Activated CD4-positive, alpha-beta T cell treated with anti-CD3 and anti-CD28 coated beads for 36 hours (primary cell): ENCODE measurements at regions not wholly inside any gene's neighbourhood (a gene's known extent, or its start where the extent isn't known, plus 50 kb on each side); places are given as distances from the start of the nearest gene placed in this dataset.
"Not testable (repeated sequence)": the region's sequence is repeated elsewhere in the genome, so short reads cannot be mapped to it uniquely, and the experiment has no call there.

Source experiments
- ATAC-seq: fragments of 200-7000 bp; cut with Tn5 transposase; one replicate; pipeline ENCODE4 v1.10.0; 2021; ENCODE audit warnings: mild to moderate bottlenecking, moderate library complexity
- CTCF ChIA-PET: fragments of 350-600 bp; sonication (Branson Sonifier 250); formaldehyde crosslinking; loops from one replicate; lab custom pipeline; 2021; ENCODE audit warnings: antibody characterized with exemption; lab: Charles Lee
- POLR2A ChIA-PET: fragments of 350-600 bp; sonication (Branson Sonifier 250); formaldehyde crosslinking; loops from one replicate; lab custom pipeline; 2021; ENCODE audit warnings: antibody characterized with exemption, inconsistent platforms; lab: Charles Lee
- DNase-seq: peaks from one replicate; pipeline ENCODE4 v3.0.0-alpha.2; 2020
- H3K27ac Mint-ChIP-seq: one replicate; pipeline ENCODE4 v1.8.0; 2021; ENCODE audit warnings: mixed read lengths
- H3K27me3 Mint-ChIP-seq: one replicate; pipeline ENCODE4 v1.8.0; 2021; ENCODE audit warnings: mixed read lengths
- H3K36me3 Mint-ChIP-seq: one replicate; pipeline ENCODE4 v1.8.0; 2021; ENCODE audit warnings: low read depth, mixed read lengths
- H3K4me1 Mint-ChIP-seq: one replicate; pipeline ENCODE4 v1.8.0; 2021; ENCODE audit warnings: mixed read lengths
- H3K4me3 Mint-ChIP-seq: one replicate; pipeline ENCODE4 v1.8.0; 2021; ENCODE audit warnings: mild to moderate bottlenecking, moderate library complexity, mixed read lengths
- H3K9me3 Mint-ChIP-seq: one replicate; pipeline ENCODE4 v1.8.0; 2021; ENCODE audit warnings: low read depth, mixed read lengths
- intact Hi-C, 2 experiments: fragments of 100-400 bp; cut with DNase I in 1 of 2; cut with micrococcal nuclease in 1 of 2; formaldehyde crosslinking; loops; one replicate each; pipeline versions ENCODE4 v1.14.2 to v1.15.1; 2022 to 2024; cut with DNase I, micrococcal nuclease

- intact Hi-C loops = no loop called here
- H3K4me1 Mint-ChIP-seq = no peaks in the 10 kb centered on the region
- ATAC-seq = no peak
- no peak for DNase-seq
- H3K36me3 Mint-ChIP-seq = no peaks in the 10 kb centered on the region
- no peaks in the 10 kb centered on the region for H3K27me3 Mint-ChIP-seq
- ChIA-PET POLR2A (no interaction called here), CTCF (no interaction called here)
- peaks cover 5% of the 10 kb centered on the region for H3K9me3 Mint-ChIP-seq
- no peak overlapping the region for H3K27ac Mint-ChIP-seq
- no peak overlapping the region for H3K4me3 Mint-ChIP-seq
Measured at GRCh38 chr13:82976499-82976898, 905.8 kb downstream of the SLITRK1 start.

- intact Hi-C loops = no loop called here
- CTCF ChIA-PET = no interaction called here
Measured at GRCh38 chr13:82963226-82964099, 918.8 kb downstream of the SLITRK1 start.

DNA sequence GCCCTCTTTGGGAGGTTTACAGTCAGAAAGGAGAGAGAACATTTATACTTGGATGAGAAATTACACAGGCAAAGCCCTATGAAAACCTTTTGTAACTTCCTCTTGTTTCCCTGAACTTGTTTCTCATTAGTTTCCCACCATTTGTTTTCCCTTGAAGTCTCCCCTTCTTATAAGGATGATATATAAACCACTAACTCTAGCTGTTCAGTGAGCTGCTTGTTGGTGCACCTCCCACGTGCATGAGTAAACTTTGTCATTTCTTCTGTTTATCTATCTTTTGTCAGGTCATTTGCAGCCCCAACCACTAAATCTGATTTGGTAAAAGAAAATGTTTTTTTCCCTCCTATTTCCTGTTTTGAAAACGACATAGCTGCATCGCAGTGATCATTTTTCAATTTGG lies 919.9 kb downstream of the SLITRK1 start:
- H3K27me3 Mint-ChIP-seq = no peaks in the 10 kb centered on the region
- no peak for DNase-seq
- POLR2A ChIA-PET = no interaction called here
- no peak for ATAC-seq
- CTCF ChIA-PET = no interaction called here
- H3K4me1 Mint-ChIP-seq = no peaks in the 10 kb centered on the region
- H3K4me3 Mint-ChIP-seq = no peak overlapping the region
- H3K9me3 Mint-ChIP-seq = peaks cover 5% of the 10 kb centered on the region
- H3K36me3 Mint-ChIP-seq = no peaks in the 10 kb centered on the region
- intact Hi-C loops = no loop called here
- H3K27ac Mint-ChIP-seq = no peak overlapping the region

More at GRCh38 chr13:82963226-82964099, 918.8 kb downstream of the SLITRK1 start:
- DNase-seq (no peak), ATAC-seq (no peak)
- H3K36me3 Mint-ChIP-seq = no peaks in the 10 kb centered on the region
- no peak overlapping the region for H3K4me3 Mint-ChIP-seq
- H3K9me3 Mint-ChIP-seq = peaks cover 3% of the 10 kb centered on the region
- H3K27ac Mint-ChIP-seq = no peak overlapping the region
- POLR2A ChIA-PET = no interaction called here
- H3K27me3 Mint-ChIP-seq = no peaks in the 10 kb centered on the region
- no peaks in the 10 kb centered on the region for H3K4me1 Mint-ChIP-seq

DNA sequence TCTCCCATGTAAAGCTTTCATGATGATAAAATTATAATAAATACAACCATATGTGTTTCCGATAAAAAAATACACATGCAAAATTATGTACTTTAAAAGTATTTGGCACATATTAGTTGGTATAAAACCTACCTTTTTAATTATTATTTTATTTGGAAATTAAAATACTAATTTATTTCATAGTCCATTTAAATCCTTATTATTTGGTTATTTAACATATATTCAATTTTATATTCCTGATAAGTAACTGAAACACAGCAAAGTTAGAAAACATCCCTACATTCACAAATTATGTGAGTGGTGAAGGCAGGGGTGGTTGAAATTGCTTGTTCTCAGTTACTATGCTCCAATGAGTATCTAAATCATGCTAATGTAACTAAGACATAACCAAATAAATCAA lies 920.5 kb downstream of the SLITRK1 start:
- Mint-ChIP-seq H3K9me3 (peaks cover 5% of the 10 kb centered on the region), H3K27me3 (no peaks in the 10 kb centered on the region), H3K4me1 (no peaks in the 10 kb centered on the region), H3K36me3 (no peaks in the 10 kb centered on the region), H3K27ac (no peak overlapping the region), H3K4me3 (no peak overlapping the region)
- DNase-seq (no peak), ATAC-seq (no peak)
- ChIA-PET POLR2A (no interaction called here), CTCF (no interaction called here)
- intact Hi-C loops = no loop called here

DNA sequence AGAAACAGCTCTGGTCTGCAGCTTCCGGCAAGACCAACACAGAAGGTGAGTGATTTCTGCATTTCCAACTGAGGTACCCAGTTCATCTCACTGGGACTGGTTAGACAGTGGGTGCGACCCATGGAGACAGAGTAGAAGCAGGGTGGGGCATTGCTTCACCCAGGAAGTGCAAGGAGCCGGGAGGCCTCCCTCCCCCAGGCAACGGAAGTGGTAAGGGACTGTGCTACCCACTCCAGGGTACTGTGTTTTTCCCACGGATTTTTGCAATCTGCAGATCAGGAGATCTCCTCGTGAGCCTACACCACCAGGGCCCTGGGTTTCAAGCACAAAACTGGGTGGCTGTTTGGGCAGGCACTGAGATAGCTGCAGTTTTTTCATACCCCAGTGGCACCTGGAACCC lies 929.9 kb downstream of the SLITRK1 start:
- H3K4me1 Mint-ChIP-seq, H3K27me3 Mint-ChIP-seq, ATAC-seq, POLR2A ChIA-PET, intact Hi-C loops, H3K27ac Mint-ChIP-seq, H3K4me3 Mint-ChIP-seq, H3K36me3 Mint-ChIP-seq, DNase-seq, CTCF ChIA-PET, H3K9me3 Mint-ChIP-seq: not testable (repeated sequence)

GRCh38 chr13:82947683-82948082 lies 934.6 kb downstream of the SLITRK1 start:
- Mint-ChIP-seq H3K4me3 (no peak overlapping the region), H3K36me3 (no peaks in the 10 kb centered on the region), H3K27ac (no peak overlapping the region), H3K4me1 (no peaks in the 10 kb centered on the region), H3K9me3 (peaks cover 3% of the 10 kb centered on the region), H3K27me3 (no peaks in the 10 kb centered on the region)
- intact Hi-C loops = no loop called here
- ATAC-seq (no peak), DNase-seq (no peak)
- POLR2A ChIA-PET = no interaction called here
- CTCF ChIA-PET = no interaction called here

GRCh38 chr13:82947191-82947621 lies 935.1 kb downstream of the SLITRK1 start:
- no peaks in the 10 kb centered on the region for H3K27me3 Mint-ChIP-seq
- no peak overlapping the region for H3K27ac Mint-ChIP-seq
- POLR2A ChIA-PET = no interaction called here
- no peak for DNase-seq
- ATAC-seq = no peak
- no peaks in the 10 kb centered on the region for H3K36me3 Mint-ChIP-seq
- intact Hi-C loops = no loop called here
- CTCF ChIA-PET = no interaction called here
- no peak overlapping the region for H3K4me3 Mint-ChIP-seq
- no peaks in the 10 kb centered on the region for H3K4me1 Mint-ChIP-seq
- peaks cover 3% of the 10 kb centered on the region for H3K9me3 Mint-ChIP-seq

- Mint-ChIP-seq H3K4me1 (no peaks in the 10 kb centered on the region), H3K36me3 (no peaks in the 10 kb centered on the region), H3K27ac (no peak overlapping the region), H3K27me3 (no peaks in the 10 kb centered on the region), H3K4me3 (no peak overlapping the region), H3K9me3 (peaks cover 5% of the 10 kb centered on the region)
- intact Hi-C loops = no loop called here
- DNase-seq = no peak
- POLR2A ChIA-PET = no interaction called here
- no peak for ATAC-seq
- CTCF ChIA-PET = interaction anchor here (0.6 kb wide), 1 partner anchor 700 kb away, joined by 3 read pairs; no protein-coding TSS in a partner anchor
Measured at GRCh38 chr13:82938644-82939043, 943.6 kb downstream of the SLITRK1 start.

DNA sequence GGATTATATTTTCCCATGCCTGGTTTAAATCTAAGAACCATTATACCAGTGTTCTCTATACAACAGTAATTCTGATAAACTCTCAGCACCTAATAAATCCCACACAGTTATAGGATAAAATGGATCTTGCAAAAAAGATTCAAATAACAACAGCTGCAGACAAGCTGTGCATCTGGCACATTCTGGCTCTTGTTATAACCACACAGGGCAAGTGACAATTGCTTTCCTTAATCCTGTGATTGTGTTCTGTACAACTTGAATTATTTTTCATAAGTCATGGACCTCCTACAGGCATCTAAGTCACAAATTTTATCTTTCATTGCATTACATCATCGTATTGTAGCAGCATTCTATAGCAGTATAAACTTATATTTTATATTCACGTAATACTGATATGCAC lies 948.3 kb downstream of the SLITRK1 start:
- Mint-ChIP-seq H3K36me3 (no peaks in the 10 kb centered on the region), H3K4me1 (no peaks in the 10 kb centered on the region), H3K4me3 (no peak overlapping the region), H3K27ac (no peak overlapping the region), H3K9me3 (peaks cover 2% of the 10 kb centered on the region), H3K27me3 (no peaks in the 10 kb centered on the region)
- POLR2A ChIA-PET = no interaction called here
- intact Hi-C loops = no loop called here
- ATAC-seq = no peak
- CTCF ChIA-PET = no interaction called here
- no peak for DNase-seq

GRCh38 chr13:82925114-82925513 lies 957.2 kb downstream of the SLITRK1 start:
- no peaks in the 10 kb centered on the region for H3K4me1 Mint-ChIP-seq
- intact Hi-C loops = no loop called here
- POLR2A ChIA-PET = interaction anchor here (0.6 kb wide), 1 partner anchor 14 kb away, joined by 3 read pairs; no protein-coding TSS in a partner anchor
- H3K27me3 Mint-ChIP-seq = no peaks in the 10 kb centered on the region
- H3K9me3 Mint-ChIP-seq = no peaks in the 10 kb centered on the region
- CTCF ChIA-PET = no interaction called here
- no peak overlapping the region for H3K4me3 Mint-ChIP-seq
- DNase-seq (no peak), ATAC-seq (no peak)
- no peak overlapping the region for H3K27ac Mint-ChIP-seq
- H3K36me3 Mint-ChIP-seq = no peaks in the 10 kb centered on the region

DNA sequence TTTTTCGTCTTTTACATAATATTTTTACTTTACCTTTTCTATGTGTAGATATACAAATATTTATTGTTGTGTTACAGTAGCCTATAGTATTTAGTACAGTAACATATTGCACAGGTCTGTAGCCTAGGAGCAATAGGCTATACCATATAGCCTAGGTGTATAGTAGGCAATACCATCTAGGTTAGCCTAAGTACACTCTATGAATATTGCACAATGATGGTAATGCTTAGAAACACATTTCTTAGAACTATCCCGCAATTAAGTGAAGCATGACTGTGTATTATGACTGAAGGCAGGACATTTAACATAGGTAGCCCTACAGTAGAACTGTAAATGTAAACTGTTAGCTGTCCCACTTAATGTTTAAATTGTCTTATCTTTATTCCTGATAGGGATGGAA lies 964.3 kb downstream of the SLITRK1 start:
- intact Hi-C loops = no loop called here
- ChIA-PET POLR2A (no interaction called here), CTCF (no interaction called here)
- no peak for ATAC-seq
- no peaks in the 10 kb centered on the region for H3K36me3 Mint-ChIP-seq
- no peak overlapping the region for H3K27ac Mint-ChIP-seq
- no peak for DNase-seq
- no peak overlapping the region for H3K4me3 Mint-ChIP-seq
- peaks cover 4% of the 10 kb centered on the region for H3K9me3 Mint-ChIP-seq
- H3K27me3 Mint-ChIP-seq = no peaks in the 10 kb centered on the region
- no peaks in the 10 kb centered on the region for H3K4me1 Mint-ChIP-seq

DNA sequence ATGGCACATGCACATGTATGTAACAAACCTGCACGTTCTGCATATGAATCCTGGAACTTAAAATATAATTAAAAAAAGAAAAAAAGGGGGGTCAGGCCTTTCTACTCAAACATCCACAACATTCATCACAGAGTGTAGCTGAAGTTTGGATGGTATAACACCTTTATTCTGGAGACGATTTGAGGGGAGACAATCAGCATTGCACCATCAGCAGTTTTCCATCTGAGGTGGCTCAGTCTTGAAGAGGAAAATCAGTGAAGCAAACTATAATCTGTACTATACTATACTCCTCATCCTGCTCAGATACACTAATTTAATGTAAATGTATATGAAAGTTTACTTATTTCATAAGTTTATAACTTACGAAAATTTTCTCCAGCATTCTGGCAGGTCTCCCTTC lies 969.7 kb downstream of the SLITRK1 start:
- H3K4me1 Mint-ChIP-seq = no peaks in the 10 kb centered on the region
- no peak overlapping the region for H3K27ac Mint-ChIP-seq
- H3K9me3 Mint-ChIP-seq = peaks cover 4% of the 10 kb centered on the region
- no peaks in the 10 kb centered on the region for H3K27me3 Mint-ChIP-seq
- POLR2A ChIA-PET = no interaction called here
- ATAC-seq = no peak
- DNase-seq = no peak
- CTCF ChIA-PET = no interaction called here
- no peak overlapping the region for H3K4me3 Mint-ChIP-seq
- intact Hi-C loops = no loop called here
- H3K36me3 Mint-ChIP-seq = no peaks in the 10 kb centered on the region
